GM18502 (cell line): ENCODE measurements at regions not wholly inside any gene's neighbourhood (a gene's known extent, or its start where the extent isn't known, plus 50 kb on each side); places are given as distances from the start of the nearest gene placed in this dataset.
"Not testable (repeated sequence)": the region's sequence is repeated elsewhere in the genome, so short reads cannot be mapped to it uniquely, and the experiment has no call there.

Experiments
- ATAC-seq: cut with Tn5 transposase; IDR thresholded peaks from one replicate; pipeline ENCODE4 v1.9.1; 2021; ENCODE audit warnings: mild to moderate bottlenecking; ENCODE audit not compliant: unreplicated experiment, poor library complexity

DNA sequence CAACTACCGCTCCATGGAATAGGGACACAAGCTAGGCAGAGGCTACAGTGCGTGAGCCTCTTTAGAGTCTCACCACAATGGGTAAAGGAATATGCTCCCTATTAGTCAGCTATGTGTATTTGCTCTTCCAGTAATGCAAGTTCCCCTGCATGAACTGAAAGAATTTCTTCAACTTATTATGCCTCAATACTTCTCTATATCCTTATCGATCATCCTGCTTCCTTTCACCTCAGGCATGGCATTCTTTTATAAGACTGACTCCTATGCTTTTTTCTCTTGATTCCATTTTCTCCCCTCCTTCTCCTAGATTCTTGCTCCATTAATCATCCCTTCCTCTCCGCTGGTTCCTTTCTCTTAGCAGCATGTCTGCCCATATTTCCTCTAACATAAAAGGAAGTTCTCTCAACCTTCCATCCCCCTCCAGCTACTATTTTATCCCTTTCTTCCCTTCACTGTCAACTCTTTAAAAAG is 94.5 kb upstream of the CPM start:
- ATAC-seq, result no peak

- no peak for ATAC-seq
These were observed 96.2 kb upstream of the CPM start for GRCh38 chr12:69028941-69029729.

DNA sequence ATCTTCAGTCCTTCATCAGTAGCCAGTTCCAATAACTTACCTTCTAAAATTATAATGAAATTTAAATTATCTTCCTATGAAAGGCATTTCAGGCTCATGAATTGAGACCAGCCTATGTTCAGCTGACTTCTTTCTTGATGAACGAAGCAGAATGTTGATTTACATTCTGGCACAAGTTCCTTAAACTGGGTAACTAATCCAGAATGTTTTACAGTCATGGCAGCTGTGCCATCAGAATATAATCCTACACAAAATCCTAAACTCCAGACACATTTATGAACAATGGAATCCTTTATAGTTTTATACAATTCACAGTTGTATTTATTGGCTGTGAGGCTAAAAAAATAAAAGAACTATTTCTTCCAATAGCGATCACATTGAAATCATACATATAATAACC is 97.3 kb upstream of the CPM start:
- ATAC-seq, result no peak

DNA sequence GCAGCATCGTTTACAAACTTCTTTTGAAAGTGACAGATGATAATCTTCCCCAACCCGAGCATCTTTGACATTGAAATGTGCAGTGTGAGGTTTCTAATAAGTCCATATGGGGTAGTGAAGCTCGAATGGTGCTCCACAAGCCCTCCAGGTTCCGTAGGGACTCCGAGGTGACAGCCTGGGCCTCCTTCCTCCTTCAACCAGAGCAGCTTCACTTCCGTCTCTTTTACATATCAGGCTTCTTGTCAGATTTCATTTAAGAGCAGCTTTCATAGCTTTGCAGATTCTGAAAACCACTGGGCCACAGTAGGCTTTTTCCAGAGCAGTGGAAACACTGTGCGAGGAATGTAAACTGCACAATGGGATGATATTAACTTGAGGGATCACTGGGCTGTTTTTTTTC is 103.6 kb upstream of the CPM start:
- ATAC-seq, result no peak

GRCh38 chr12:69036999-69037398 is 104.0 kb upstream of the CPM start:
- no peak for ATAC-seq

DNA sequence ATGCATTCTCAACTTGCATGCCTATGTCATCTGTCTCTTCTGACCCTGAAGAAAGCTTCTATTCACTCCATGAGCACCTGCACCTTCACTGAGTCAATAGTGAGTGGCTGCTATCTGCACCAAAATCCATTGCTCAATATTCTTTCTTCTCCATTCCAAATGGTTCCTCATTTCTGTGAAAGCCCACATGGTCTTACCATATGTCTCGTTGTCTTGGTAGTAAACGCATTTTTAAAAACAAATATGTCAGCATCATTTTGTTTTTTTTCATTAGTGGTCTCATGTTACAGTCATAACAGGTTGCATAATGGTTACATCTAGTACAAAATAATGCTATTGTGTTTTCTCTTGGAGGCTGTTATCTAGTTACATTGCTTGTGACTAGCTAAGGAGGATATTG is 106.9 kb upstream of the CPM start:
- ATAC-seq, result no peak

DNA sequence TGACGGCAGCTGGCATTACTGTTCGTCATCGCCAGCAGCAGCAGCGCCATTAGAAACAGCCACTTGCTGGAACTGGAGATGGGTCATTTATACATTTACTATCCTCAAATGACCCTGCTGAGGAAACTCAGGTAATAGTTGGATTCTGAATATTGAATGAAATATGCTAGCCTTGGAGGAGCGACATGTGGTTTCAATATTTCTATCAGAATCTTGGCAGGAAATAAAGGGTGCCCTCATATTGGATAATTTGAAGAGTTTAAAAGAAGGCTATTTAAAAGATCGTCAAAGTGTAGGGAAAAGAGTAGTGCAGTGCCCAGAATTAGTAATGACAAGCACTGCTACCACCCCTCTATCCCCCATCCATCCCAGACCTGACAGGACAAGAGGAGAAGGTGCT is 109.6 kb upstream of the CPM start:
- ATAC-seq, result no peak

DNA sequence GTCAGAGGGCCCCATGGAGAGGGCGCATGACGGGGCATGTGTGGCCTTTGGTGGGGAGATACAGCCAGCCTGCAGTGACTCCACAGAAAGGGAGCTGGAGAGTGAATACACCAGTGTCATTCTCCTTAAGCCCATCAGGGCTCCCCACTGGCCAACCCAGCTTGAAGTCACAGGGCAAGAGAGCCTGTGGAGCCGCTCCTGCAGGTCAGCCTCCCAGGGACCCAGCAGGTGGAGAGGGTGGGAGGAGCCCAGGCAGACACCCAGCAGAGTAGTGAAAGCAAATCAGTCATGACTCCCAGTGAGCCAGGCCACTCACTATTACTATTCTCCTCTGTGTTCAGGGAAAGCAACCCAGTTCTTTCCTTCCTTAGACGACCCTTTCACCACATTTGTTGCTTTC is 110.0 kb upstream of the CPM start:
- ATAC-seq, result no peak

GRCh38 chr12:69044887-69045286 is 111.9 kb upstream of the CPM start:
- ATAC-seq, result no peak

- ATAC-seq, result no peak
These were observed 112.5 kb upstream of the CPM start for GRCh38 chr12:69045430-69045829.

GRCh38 chr12:69046363-69046762 is 113.4 kb upstream of the CPM start:
- ATAC-seq, result no peak

- ATAC-seq, result no peak
These were observed 113.9 kb upstream of the CPM start for GRCh38 chr12:69046920-69047319.

GRCh38 chr12:69047990-69048389 is 115.0 kb upstream of the CPM start:
- no peak for ATAC-seq

GRCh38 chr12:69049855-69050254 is 116.9 kb upstream of the CPM start:
- not testable (repeated sequence) for ATAC-seq

GRCh38 chr12:69052613-69053408 is 119.8 kb upstream of the CPM start:
- peak; percentile 56 for ATAC-seq

- ATAC-seq, result no peak
These were observed 121.5 kb upstream of the CPM start for GRCh38 chr12:69054343-69055056.

GRCh38 chr12:69055280-69055679 is 122.3 kb upstream of the CPM start:
- no peak for ATAC-seq

GRCh38 chr12:69055706-69056105 is 122.7 kb upstream of the CPM start:
- ATAC-seq, result no peak

DNA sequence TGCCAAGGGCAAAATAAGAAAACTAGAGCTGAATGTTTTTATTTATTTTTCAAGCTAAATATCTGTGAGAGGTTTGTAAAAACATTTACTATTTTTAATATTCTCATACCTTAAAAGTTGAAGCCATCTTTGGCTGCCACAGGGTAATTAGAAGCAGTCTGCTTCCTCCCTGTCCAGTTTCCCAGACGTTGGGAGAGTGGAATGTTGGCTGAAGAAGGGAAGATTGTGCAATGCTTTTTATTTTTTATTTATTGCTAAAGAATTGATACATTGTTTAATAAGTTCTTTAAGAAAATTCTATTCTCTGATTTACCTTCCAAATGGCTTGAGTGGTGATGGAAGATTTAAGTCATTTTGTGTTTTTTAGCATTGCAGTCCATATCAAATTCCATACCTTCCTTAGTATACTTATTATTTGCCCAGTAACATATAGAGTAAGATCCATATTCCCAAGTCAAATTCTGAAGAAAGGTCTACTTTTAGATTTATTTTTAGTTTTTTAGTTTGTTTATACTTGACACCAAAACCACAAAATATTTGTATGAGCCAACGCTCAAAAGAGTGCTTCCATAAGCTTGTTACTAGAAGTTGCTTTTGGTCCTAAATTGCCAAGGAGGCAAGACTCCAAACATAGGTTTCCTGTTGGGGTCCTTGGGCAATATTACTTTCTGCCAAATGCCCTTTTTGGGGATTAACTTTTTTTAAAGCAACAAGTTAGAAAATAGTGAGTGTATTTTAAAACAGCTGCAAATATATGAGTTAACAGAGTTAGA is 124.0 kb upstream of the CPM start:
- ATAC-seq, result no peak

GRCh38 chr12:69057742-69058141 is 124.8 kb upstream of the CPM start:
- ATAC-seq, result no peak
